Hippocampal formation (tissue), 2 donors: ENCODE measurements at regions not wholly inside any gene's neighbourhood (a gene's known extent, or its start where the extent isn't known, plus 50 kb on each side); places are given as distances from the start of the nearest gene placed in this dataset.
"Not testable (repeated sequence)": the region's sequence is repeated elsewhere in the genome, so short reads cannot be mapped to it uniquely, and the experiment has no call there.

Experiments used
- DNase-seq, 2 donors: peaks; one replicate each; lab custom pipeline; 2025; lab: John Stamatoyannopoulos, UW

DNA sequence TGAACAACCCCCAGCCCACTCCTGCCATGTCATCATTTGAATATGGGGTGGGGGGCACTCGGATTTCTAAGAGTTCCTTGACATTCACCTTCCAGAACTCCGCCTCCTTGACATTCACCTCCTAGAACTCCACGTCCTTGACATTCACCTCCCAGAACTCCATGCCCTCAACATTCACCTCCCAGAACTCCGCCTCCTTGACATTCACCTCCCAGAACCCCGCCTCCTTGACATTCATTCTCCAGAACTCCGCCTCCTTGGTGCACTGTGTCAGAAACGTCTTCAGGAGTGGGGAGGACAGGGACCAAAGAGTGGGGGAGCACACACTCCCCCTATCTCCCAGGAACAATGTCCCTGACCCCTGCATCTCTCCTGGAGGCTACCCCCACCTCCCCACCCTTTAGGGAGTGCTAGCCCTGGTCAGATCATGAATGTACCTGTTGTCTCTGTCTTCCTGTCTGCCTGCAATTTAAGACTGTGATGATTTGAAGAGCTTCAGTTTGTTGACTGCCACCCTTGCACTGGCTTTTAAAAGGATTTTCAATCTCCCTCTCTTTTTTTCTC lies 110.1 kb downstream of the NPTX2 start:
- no peak for DNase-seq

DNA sequence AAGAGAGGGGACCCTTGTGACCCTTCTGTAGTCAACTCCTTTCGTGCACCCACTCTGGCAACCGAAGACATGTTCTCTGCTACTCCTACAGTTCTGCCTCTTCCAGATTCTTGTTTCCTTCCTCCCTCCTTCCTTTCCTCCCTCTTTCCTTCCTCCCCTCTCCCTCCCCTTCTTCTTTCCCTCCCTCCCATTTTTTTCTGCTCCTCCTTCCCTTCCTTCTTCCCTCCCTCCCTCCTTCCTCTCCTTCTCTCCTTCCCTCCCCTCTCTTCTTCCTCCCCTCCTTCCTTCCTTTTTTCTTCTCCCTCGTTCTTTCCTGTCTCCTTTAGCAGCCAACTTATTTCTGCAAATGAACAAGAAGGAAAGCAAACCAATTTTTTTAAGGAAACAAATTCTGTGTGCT lies 111.5 kb downstream of the NPTX2 start:
- no peak for DNase-seq

DNA sequence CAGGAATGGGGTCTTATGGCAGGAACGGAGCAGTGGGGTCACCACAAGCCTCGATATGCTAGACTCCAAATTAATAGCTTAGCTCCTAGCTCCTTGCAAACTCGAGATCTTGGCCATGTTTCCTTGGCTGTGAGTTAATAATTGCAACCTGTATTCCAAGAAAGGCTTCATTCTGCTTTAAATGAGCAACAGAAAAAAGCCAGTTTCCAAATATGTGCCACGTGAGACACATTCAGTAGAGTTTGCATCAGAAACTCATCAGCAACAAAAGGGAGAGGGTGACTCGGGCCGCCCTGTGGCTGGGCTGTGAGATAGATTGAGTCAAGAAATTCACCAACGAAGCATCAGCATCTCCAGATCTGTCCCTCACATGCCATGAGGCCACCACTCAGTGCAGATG lies 112.0 kb downstream of the NPTX2 start:
- no peak for DNase-seq

DNA sequence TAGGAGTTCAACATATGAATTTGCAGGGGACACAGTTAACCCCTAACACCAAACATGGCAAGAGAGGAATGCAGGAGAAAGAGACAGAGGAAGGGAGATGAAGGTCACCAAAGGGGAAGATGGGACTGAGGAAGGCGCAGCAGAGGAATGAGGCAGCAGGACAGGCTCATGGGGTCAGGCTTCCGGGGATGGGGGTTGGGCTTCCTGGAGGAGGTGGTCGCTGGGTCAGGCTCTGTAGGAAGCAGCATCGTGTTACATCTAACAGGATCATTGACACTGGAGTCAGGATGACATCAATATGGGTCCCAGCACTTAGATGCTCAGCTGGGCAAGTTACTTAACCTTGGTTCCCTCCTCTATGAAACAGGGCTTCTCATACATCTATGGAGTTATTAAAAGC lies 113.2 kb downstream of the NPTX2 start:
- DNase-seq = no peak

DNA sequence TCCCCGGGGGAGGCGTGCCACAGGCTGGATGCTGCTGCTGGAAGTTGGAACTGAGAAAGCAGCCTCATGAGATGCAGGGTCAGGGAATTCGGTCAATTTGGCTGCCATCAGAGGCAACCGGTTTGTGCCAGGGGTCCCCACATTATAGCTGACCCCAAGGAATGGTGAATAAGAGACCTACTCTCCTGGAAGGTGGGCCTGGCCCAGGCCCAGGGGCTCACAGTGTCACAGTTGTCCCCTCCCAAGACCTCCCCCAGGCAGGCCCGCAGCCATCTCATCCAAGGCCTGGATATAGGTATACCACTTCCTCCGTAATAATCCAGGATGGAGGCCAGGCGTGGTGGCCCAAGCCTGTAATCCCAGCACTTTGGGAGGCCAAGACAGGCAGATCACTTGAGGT lies 114.6 kb downstream of the NPTX2 start:
- no peak for DNase-seq

DNA sequence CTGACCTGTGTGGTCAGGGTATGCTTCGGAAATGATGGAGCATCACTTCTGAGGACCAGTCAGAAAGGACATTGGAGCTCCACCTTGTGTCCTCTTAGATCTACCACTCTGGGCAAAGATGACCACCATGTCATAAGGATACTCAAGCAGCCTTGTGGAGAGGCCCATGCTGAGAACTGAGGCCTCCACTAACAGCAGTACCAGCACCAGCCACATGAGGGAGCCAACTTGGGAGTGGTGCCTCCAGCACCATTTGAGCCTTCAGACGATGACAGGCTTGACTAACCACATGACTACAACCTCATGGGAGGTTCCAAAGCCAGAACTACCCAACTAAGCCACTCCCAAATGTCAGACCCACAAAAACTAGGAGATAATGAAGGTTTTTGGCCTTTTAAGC lies 116.0 kb downstream of the NPTX2 start:
- DNase-seq = no peak

DNA sequence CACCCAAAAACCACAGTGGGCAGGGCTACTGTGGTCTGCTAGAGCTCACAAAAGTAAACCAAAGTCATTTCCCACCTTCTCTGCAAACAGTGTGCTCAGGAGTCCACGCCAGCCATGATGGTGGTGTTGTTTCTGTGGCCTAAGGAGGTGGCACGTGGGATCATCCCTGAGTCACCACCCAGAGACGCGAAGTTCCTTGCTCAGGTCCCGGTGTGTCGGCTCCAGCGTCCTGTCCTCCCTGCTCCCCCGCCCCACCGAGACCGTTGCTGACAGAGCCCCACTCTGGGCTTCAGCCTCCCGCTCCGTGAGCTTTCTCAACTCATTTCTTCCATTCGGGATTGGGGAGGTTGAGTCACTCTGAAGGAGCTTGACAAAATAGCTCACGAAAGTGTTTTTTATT lies 118.7 kb downstream of the NPTX2 start:
- no peak for DNase-seq

DNA sequence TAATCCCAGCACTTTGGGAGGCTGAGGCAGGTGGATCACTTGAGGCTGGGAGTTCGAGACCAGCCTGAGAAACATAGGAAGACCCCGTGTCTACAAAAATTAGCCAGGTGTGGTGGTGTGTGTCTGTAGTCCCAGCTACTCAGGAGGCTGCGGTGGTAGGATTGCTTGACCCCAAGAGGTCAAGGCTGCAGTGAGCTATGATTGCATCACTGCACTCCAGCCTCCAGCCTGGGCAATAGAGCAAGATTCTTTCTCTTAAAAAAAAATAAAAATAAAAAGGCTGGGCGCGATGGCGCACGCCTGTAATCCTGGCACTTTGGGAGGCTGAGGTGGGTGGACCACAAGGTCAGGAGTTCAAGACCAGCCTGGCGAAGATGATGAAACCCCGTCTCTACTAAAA lies 119.4 kb downstream of the NPTX2 start:
- DNase-seq = not testable (repeated sequence)

DNA sequence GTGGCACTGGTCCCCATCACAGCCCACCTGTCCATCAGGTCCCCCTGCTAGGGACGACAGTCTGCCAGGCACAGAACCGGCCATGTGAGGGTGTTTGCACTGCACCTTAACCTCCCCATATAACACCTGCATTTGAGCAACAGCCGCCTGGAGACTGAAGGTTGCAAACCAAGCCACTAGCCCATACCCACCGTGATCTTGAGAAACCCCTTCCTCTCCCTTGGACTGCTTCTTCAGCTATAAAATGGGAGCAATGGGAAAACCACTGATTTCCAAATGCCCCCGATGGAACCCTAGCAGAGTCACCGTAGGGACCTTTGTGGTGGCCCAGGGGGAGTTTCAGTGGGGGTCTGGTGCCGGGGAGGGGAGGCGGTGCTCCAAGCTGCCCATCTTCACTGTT lies 120.1 kb downstream of the NPTX2 start:
- DNase-seq = no peak

DNA sequence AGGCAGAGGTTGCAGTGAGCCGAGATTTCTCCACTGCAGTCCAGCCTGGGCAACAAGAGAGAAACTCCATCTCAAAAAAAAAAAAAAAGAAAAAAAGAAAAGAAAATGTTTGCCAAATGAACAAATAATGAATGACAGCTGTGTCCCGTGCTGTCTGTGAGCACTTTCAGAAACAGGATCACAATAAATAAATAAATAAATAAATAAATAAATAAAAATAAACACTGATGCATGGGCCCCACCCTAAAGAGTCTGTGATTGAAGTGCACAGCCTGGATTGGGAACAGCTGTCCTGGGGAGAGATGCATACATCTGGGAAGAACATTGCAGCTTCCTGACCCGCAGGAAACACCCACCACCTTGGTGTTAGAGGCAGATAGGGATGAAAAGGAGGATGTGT lies 123.6 kb downstream of the NPTX2 start:
- no peak for DNase-seq

DNA sequence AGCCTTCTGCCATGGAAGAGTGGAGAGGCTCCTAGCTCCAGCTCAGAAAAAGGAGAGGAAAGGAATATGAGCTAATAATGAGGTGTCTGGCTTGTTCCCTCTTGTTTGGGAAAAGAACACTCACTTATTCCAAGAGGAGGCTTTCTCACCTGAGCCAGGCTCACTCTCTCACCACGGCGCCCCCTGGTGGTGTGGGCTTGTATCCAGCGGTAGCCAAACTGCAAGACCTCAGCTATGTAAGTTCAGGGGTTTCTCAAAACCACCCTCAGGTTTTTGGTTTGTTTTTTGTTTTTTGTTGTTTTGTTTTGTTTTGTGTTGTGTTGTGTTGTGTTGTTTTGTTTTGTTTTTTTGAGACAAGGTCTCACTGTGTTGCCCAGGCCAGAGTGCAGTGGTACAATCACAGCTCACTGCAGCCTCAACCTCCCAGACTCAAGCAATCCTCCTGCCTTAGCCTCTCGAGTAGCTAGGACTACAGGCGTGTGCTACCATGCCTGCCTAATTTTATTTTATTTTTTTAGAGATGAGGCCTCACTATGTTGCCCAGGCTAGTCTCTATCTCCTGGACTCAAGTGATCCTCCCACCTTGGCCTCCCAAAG lies 124.0 kb downstream of the TMEM130 start:
- peak in 1 of 2 donors; percentile 13 for DNase-seq

DNA sequence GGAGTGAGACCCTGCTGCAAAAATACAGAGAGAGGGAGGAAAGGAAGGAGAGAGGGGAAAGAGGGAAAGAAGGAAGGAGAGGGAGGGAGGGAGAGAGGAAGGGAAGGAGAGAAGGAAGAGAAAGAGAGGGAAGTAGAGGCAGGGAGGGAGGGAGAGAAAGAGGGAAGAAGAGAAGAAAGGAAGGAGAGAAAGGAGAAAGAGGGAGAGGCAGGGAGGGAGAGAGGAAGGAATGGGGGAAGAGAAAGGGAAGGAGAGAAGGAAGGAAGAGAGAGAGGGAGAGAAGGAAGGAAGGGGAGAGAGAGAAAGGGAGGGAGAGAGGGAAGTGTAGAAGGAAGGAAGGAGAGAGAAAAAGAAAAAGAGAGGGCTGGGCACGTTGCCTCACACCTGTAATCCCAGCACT lies 121.7 kb downstream of the TMEM130 start:
- DNase-seq = no peak

DNA sequence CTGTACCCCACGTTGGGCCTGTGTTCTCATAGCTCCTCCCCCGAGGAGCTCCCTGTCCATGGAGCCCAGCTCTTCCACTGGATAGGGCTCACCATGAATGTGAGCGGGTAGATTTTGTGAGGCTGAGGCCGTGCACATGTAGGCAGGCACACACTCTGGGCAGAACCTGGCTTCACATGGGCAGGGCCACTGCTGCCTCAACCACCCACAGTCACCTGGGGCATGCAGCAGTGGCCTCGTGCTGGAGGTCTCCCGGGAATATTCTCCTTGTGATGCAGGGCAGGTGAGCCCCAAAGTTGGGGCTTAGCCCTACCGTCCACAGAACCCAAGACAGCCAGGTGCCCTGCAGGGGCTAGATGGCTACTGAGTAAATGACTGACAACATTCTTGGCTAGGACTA lies 116.6 kb downstream of the TMEM130 start:
- DNase-seq = no peak

DNA sequence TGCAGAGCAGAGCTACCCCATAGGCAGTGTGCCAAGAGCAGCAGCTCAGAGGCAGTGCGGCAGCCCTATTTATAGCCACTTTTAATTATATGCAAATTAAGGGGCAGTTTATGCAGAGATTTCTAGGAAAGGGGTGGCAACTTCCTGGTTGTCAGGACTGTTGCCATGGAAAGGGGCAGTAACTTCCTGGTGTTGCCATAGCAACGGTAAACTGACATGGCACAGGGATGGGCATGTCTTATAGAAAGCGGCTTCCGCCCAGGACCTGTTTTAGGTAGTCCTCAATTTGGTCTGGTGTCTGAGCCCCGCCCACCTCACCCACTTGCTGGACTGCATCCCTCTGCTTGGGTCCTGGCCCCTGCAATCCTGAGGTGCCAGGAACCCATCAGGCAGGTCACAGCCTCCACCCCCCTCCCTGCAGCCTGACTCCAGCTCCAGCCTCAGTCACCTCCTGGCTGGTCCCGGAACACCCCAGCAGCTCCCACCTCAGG lies 115.8 kb downstream of the TMEM130 start:
- peak; percentile 18 to 25 for DNase-seq

DNA sequence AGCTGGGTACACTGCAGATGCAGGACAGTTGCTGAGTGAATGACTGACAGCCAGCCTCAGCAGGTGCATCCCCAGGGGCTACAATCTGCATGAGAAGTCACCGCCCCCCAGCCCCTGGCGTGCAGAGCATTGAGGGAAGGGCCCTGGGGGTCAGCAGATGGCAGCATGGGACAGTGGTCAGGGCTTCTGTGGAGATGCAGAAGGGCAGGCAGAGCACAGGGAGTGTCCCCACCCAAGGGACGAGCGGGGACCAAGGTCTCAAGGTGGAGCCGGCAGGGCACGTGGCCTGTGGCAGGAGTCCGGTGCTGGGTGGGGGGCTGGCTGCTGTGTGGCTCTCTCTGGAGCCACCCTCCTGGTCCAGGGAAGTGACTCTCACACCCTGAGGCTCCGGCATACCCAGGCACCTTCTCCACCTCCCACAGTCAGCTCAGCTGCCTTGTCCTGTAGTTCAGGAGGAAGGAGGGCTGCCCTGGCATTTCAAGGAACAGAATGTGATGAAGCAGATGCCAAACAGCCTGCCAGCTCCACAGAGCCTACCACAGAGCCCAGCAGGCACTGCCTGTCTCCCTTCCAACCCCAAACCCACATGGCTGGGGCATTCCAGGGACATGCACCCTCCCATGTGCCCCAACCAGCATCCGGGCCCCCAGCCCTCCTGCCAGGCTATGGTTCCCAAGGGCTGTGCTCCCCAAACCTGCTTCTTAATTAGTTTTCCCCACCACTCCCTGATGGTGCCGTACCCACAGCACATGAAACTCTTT lies 114.5 kb downstream of the TMEM130 start:
- DNase-seq = no peak

DNA sequence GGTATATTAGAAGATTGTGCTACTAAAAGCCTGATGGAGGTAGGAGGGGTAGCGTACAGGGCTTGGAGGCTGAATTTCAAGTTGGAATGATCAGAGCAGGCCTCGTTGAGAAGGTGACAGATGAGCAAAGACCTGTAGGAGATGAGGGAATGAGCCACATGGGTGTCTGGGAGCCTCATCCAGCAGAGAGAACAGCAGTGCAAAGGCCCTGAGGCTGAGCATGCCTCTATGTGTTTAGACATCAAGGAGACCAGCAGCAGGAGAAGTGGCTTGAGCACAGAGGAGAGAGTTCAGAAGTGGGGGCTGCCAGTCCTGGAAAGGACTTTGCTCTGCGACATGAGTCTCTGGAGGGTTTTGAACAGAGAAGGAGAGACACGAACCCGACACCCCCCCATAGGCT lies 111.7 kb downstream of the TMEM130 start:
- DNase-seq = no peak

DNA sequence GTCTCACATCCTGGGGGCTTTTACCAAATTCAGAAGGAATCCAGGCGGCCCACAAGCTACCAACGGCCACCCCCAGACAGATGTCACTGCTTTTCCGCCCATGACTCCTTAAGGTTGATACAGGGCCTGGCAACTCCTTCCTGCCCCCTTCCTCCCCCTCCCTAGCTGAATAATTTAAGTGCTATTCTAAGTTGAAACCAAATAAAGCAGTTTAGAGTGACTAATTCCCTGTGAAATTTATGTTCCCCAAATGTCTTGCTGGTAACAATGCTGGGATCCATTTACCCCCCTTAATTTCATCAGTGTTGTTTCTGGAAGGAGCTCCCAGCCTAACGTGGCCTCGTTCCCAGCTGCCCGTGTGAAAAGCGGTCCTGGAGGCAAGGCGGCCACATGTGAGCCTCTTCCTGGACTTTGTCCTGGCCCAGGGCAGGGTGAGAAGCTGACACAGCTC lies 109.6 kb downstream of the TMEM130 start:
- DNase-seq = no peak

DNA sequence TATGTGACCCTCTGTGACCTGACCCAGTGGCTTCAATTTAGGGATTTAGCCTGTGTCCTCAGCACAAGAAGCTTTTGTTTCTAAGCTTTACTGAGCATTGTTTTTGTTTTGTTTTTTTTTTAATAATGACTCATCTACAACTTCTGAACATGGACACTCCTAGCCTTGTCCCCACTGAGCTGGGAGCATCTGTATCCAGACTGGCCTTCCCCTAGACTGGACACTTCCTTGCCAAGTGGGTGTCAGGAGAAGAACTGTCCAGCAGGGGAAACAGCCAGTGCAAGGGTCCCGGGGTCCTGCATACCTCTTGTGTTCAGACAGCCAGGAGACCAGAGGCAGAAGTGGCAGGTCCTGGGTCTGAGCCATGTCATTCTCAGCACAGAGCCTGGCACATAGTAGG lies 108.6 kb downstream of the TMEM130 start:
- DNase-seq = no peak

DNA sequence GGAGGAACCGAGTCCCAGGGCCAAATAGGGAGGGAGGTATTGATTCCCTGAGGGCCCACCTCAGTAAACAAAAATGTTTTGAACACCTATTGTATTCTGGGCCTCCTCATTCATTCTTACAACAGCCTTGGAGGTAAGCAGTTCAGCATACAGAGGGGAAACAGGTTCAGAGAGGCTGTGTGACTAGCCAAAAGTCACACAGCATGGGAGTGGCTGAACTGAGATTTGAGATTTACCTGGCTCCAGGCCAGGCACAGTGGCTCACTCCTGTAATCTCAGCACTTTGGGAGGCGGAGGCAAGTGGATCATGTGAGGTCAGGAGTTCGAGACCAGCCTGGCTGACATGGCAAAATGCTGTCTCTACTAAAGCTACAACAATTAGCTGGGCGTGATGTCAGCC lies 107.2 kb downstream of the TMEM130 start:
- DNase-seq = no peak

DNA sequence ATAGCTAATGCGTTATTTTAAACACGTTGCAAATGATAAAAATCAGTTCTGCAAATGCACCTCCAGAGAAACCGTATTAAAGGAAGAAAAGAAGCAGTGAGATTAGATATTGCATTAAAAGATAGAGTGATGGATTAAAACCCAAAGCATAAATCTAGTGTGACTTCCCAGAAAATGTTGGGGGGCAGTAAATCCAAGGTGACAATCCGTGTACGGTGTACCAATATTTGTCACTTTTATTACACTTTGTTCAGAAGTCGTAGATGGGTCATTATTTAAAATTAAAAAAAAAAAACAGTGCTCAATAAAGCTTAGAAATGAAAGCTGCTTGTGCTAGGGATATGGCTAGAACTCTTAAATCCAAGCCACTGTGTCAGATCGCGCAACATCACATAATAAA lies 106.4 kb downstream of the TMEM130 start:
- no peak for DNase-seq

DNA sequence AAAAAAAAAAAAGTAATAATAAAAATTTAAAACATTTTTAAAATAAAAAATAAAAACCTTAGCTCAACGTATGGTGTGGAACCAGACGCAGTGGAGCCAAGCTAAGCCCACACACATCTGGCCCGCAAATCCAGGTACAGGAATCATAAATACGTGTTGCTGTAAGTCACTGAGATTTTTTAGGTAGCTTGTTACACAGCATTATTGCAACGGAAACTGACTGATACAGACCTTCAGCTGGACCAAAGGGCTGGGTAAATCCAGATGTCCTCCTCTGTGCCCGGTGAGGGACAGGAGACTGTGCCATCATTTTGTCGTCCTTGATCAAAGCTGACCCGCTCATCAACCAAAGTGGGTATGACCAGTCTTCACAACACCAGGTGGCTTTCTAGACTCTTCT lies 104.9 kb downstream of the TMEM130 start:
- DNase-seq = no peak

DNA sequence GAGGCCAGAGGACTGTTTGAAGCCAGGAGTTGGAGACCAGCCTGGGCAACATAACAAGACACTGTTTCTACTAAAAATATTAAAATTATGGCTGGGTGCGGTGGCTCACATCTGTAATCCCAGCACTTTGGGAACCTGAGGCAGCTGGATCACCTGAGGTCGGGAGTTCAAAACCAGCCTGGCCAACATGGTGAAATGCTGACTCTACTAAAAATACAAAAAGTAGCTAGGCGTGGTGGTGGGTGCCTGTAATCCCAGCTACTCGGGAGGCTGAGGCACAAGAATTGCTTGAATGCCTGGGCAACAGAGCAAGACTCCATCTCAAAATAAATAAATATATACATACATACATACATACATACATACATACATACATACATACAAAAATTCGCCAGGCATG lies 99.7 kb downstream of the TMEM130 start:
- DNase-seq = not testable (repeated sequence)

DNA sequence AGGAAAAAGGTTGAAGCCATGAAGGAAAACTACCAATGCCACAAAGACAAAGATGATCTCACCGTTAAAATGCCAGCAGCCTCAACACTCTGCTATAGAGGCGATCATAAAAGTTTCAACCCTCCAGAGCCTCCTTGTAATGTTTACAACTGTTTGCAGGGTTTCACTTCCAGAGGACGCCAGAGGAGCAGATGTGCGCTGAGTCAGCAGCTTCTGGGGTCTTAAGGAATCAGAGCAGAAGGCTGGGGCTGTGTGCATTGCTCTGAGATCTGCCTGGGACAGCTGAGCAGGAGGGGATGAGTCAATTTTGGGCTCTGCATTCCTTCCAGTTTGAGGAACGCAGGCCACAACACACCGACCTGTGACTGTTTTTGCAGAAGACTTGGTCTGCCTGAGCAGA lies 98.3 kb downstream of the TMEM130 start:
- DNase-seq = peak in 1 of 2 donors; percentile 21
